Endothelial cell (in vitro differentiated cells): ENCODE measurements at regions not wholly inside any gene's neighbourhood (a gene's known extent, or its start where the extent isn't known, plus 50 kb on each side); places are given as distances from the start of the nearest gene placed in this dataset.

ENCODE experiments used
- DNase-seq: peaks from one replicate; pipeline ENCODE4 v3.0.0; 2021; ENCODE audit warnings: low spot score
- H3K27ac Mint-ChIP-seq: one replicate; pipeline ENCODE4 v1.8.0; 2021; ENCODE audit warnings: mixed read lengths, inconsistent platforms; ENCODE audit not compliant: unreplicated experiment
- H3K27me3 Mint-ChIP-seq: one replicate; pipeline ENCODE4 v1.8.0; 2021; ENCODE audit warnings: mild to moderate bottlenecking, moderate library complexity, mixed read lengths, inconsistent platforms; ENCODE audit not compliant: unreplicated experiment
- H3K36me3 Mint-ChIP-seq: one replicate; pipeline ENCODE4 v1.8.0; 2021; ENCODE audit warnings: mild to moderate bottlenecking, low read depth, mixed read lengths, inconsistent platforms; ENCODE audit not compliant: unreplicated experiment
- H3K4me1 Mint-ChIP-seq: one replicate; pipeline ENCODE4 v1.8.0; 2021; ENCODE audit warnings: mild to moderate bottlenecking, mixed read lengths, inconsistent platforms; ENCODE audit not compliant: unreplicated experiment
- H3K4me3 Mint-ChIP-seq: one replicate; pipeline ENCODE4 v1.8.0; 2021; ENCODE audit warnings: mild to moderate bottlenecking, mixed read lengths, inconsistent platforms; ENCODE audit not compliant: unreplicated experiment
- H3K9me3 Mint-ChIP-seq: one replicate; pipeline ENCODE4 v1.8.0; 2021; ENCODE audit warnings: mixed read lengths, inconsistent platforms; ENCODE audit not compliant: unreplicated experiment
- CTCF ChIP-seq: fragments of 200-600 bp; sonication (generic); IDR thresholded peaks from one replicate; pipeline ENCODE4 v1.5.0; 2021; ENCODE audit warnings: antibody characterized with exemption; ENCODE audit not compliant: unreplicated experiment

- no peaks in the 10 kb centered on the region for H3K36me3 Mint-ChIP-seq
- TF ChIP-seq CTCF: no peak
- H3K27me3 Mint-ChIP-seq: peaks cover 2% of the 10 kb centered on the region
- H3K4me3 Mint-ChIP-seq: no peak overlapping the region
- H3K4me1 Mint-ChIP-seq: no peaks in the 10 kb centered on the region
- no peak for DNase-seq
- H3K9me3 Mint-ChIP-seq: no peaks in the 10 kb centered on the region
- no peak overlapping the region for H3K27ac Mint-ChIP-seq
These were observed 416.5 kb upstream of the RGMA start for GRCh38 chr15:93505506-93505905.

GRCh38 chr15:93501946-93502345 is 412.9 kb upstream of the RGMA start:
- DNase-seq: no peak
- Mint-ChIP-seq H3K36me3 (no peaks in the 10 kb centered on the region), H3K27me3 (peaks cover under 1% of the 10 kb centered on the region), H3K9me3 (no peaks in the 10 kb centered on the region), H3K4me3 (no peak overlapping the region), H3K4me1 (no peaks in the 10 kb centered on the region), H3K27ac (no peak overlapping the region)
- TF ChIP-seq CTCF: no peak

GRCh38 chr15:93500155-93500554 is 411.1 kb upstream of the RGMA start:
- no peak overlapping the region for H3K4me3 Mint-ChIP-seq
- no peaks in the 10 kb centered on the region for H3K4me1 Mint-ChIP-seq
- no peaks in the 10 kb centered on the region for H3K9me3 Mint-ChIP-seq
- TF ChIP-seq CTCF: no peak
- no peaks in the 10 kb centered on the region for H3K36me3 Mint-ChIP-seq
- H3K27ac Mint-ChIP-seq: no peak overlapping the region
- peaks cover 2% of the 10 kb centered on the region for H3K27me3 Mint-ChIP-seq
- DNase-seq: no peak

GRCh38 chr15:93497291-93497690 is 408.3 kb upstream of the RGMA start:
- TF ChIP-seq CTCF: no peak
- Mint-ChIP-seq H3K27ac (no peak overlapping the region), H3K27me3 (peaks cover 2% of the 10 kb centered on the region), H3K36me3 (no peaks in the 10 kb centered on the region), H3K4me3 (no peak overlapping the region), H3K4me1 (no peaks in the 10 kb centered on the region), H3K9me3 (no peaks in the 10 kb centered on the region)
- no peak for DNase-seq

GRCh38 chr15:93496888-93497287 is 407.9 kb upstream of the RGMA start:
- H3K27ac Mint-ChIP-seq: no peak overlapping the region

More at GRCh38 chr15:93496888-93497287, 407.9 kb upstream of the RGMA start:
- no peak overlapping the region for H3K4me3 Mint-ChIP-seq
- H3K9me3 Mint-ChIP-seq: no peaks in the 10 kb centered on the region
- DNase-seq: no peak
- TF ChIP-seq CTCF: no peak
- no peaks in the 10 kb centered on the region for H3K4me1 Mint-ChIP-seq
- no peaks in the 10 kb centered on the region for H3K36me3 Mint-ChIP-seq
- peaks cover 2% of the 10 kb centered on the region for H3K27me3 Mint-ChIP-seq
